CD4-positive, CD25-positive, alpha-beta regulatory T cell (primary cell): ENCODE measurements at regions not wholly inside any gene's neighbourhood (a gene's known extent, or its start where the extent isn't known, plus 50 kb on each side); places are given as distances from the start of the nearest gene placed in this dataset.

ENCODE experiments used
- ATAC-seq, 2 donors: fragments of 150-1000 bp; cut with Tn5 transposase; one replicate each; pipeline ENCODE4 v1.10.0; 2021; ENCODE audit warnings: low read depth in 2 of 2, moderate number of reproducible peaks in 2 of 2, moderate library complexity in 1 of 2
- DNase-seq, 3 donors: peaks; one replicate each; pipeline versions ENCODE4 v3.0.0 to v3.0.0-alpha.2; 2012 to 2022; ENCODE audit warnings: mixed read lengths in 1 of 3
- H3K27ac ChIP-seq: one replicate; pipeline ENCODE4 v1.7.0; 2013; ENCODE audit warnings: mild to moderate bottlenecking, low read length; ENCODE audit not compliant: insufficient read depth, poor library complexity, severe bottlenecking
- H3K27me3 ChIP-seq: one replicate; pipeline ENCODE4 v1.7.0; 2013; ENCODE audit warnings: low read length; ENCODE audit not compliant: control insufficient read depth, insufficient read depth
- H3K36me3 ChIP-seq: one replicate; pipeline ENCODE4 v1.7.0; 2013; ENCODE audit warnings: mild to moderate bottlenecking, low read length, moderate library complexity; ENCODE audit not compliant: control insufficient read depth, insufficient read depth
- H3K4me1 ChIP-seq: 2 replicates; pipeline ENCODE4 v1.7.0; 2013; ENCODE audit warnings: mild to moderate bottlenecking, low read length; ENCODE audit not compliant: insufficient read depth, control insufficient read depth, poor library complexity, severe bottlenecking
- H3K4me3 ChIP-seq: one replicate; pipeline ENCODE4 v1.7.0; 2013; ENCODE audit warnings: low read depth, mild to moderate bottlenecking, low read length, moderate library complexity
- H3K9me3 ChIP-seq, 2 experiments: 1 replicate in 1 of 2; 2 replicates in 1 of 2; pipeline ENCODE4 v1.7.0; 2013; ENCODE audit warnings: low read length in 2 of 2, mild to moderate bottlenecking in 1 of 2, moderate library complexity in 1 of 2; ENCODE audit not compliant: control insufficient read depth in 2 of 2
- H3K27ac Mint-ChIP-seq, 3 donors: one replicate each; pipeline ENCODE4 v1.8.0; 2020 to 2022; ENCODE audit warnings: mild to moderate bottlenecking in 3 of 3, mixed read lengths in 3 of 3, moderate library complexity in 2 of 3
- H3K27me3 Mint-ChIP-seq: one replicate; pipeline ENCODE4 v1.8.0; 2022; ENCODE audit warnings: mild to moderate bottlenecking, mixed read lengths
- H3K36me3 Mint-ChIP-seq: one replicate; pipeline ENCODE4 v1.8.0; 2020; ENCODE audit warnings: mixed read lengths
- H3K4me1 Mint-ChIP-seq, 4 donors: one replicate each; pipeline ENCODE4 v1.8.0; 2020 to 2022; ENCODE audit warnings: mixed read lengths in 4 of 4, mild to moderate bottlenecking in 1 of 4
- H3K4me3 Mint-ChIP-seq, 4 donors: one replicate each; pipeline ENCODE4 v1.8.0; 2020 to 2022; ENCODE audit warnings: mild to moderate bottlenecking in 4 of 4, mixed read lengths in 4 of 4, moderate library complexity in 3 of 4
- H3K9me3 Mint-ChIP-seq, 7 donors: one replicate each; pipeline ENCODE4 v1.8.0; 2020 to 2022; ENCODE audit warnings: mixed read lengths in 7 of 7, mild to moderate bottlenecking in 3 of 7, moderate library complexity in 2 of 7

DNA sequence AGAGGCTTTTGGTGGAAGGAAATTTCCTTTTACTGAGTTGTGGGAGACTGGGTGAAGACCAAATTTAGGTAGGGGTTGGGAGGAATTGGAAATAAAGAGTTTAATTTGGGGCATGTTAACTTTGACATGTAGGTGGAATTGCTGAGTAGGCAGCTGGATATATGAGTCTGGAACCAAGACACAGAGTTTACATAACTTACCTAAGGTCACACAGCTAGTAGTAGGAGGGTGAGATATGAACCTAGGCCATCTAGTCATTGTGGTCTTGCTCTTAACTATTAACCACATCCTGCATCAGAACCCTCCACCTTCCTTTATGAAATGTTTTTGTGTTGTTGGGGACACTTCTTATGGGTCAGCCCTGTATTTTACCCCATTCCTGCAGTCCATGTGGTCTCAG lies 113.1 kb downstream of the ICOS start:
- Histone ChIP-seq H3K4me1 (peaks cover 12% of the 10 kb centered on the region), H3K27ac (no peak overlapping the region), H3K27me3 (no peaks in the 10 kb centered on the region), H3K9me3 (no peaks in the 10 kb centered on the region), H3K36me3 (no peaks in the 10 kb centered on the region), H3K4me3 (peak overlapping the region; percentile 4)
- Mint-ChIP-seq H3K4me1 (peaks cover 23 to 32% (median 29%) of the 10 kb centered on the region in 4 donors), H3K27ac (peak overlapping the region in 2 of 3 donors; percentile 53 to 79), H3K36me3 (no peaks in the 10 kb centered on the region), H3K9me3 (no peaks in the 10 kb centered on the region), H3K4me3 (peak overlapping the region in 1 of 4 donors; percentile 18), H3K27me3 (peaks cover 5% of the 10 kb centered on the region)
- peak; percentile 46 to 50 for ATAC-seq
- peak in 1 of 3 donors; percentile 51 for DNase-seq

DNA sequence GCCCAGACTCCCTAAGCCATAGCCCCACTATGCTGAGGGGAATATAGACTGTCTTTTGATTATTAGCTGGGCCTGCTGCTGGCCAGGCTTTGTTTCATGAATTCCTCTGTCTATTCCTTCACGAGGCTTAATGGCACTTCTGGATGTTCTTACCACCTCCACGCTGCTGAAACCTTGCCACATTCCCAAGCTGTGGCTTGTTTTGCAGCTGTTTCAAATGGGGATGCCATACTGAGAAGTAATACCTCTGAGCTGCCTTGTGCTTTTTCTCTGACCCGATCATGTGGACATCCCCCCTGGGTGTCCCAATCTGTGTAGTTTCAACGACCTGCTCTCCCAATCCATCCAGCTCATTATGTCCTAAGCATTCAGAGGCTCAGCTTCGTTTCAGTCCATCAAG lies 114.1 kb downstream of the ICOS start:
- Mint-ChIP-seq H3K36me3 (no peaks in the 10 kb centered on the region), H3K4me1 (peaks cover 16 to 30% (median 25%) of the 10 kb centered on the region in 4 donors), H3K9me3 (no peaks in the 10 kb centered on the region), H3K27me3 (peaks cover 5% of the 10 kb centered on the region), H3K4me3 (no peak overlapping the region), H3K27ac (no peak overlapping the region)
- no peaks in the 10 kb centered on the region for H3K36me3 ChIP-seq
- peaks cover 8% of the 10 kb centered on the region for H3K4me1 ChIP-seq
- no peak overlapping the region for H3K4me3 ChIP-seq
- H3K9me3 ChIP-seq = no peaks in the 10 kb centered on the region
- no peak for DNase-seq
- H3K27me3 ChIP-seq = no peaks in the 10 kb centered on the region
- no peak overlapping the region for H3K27ac ChIP-seq
- ATAC-seq = no peak

DNA sequence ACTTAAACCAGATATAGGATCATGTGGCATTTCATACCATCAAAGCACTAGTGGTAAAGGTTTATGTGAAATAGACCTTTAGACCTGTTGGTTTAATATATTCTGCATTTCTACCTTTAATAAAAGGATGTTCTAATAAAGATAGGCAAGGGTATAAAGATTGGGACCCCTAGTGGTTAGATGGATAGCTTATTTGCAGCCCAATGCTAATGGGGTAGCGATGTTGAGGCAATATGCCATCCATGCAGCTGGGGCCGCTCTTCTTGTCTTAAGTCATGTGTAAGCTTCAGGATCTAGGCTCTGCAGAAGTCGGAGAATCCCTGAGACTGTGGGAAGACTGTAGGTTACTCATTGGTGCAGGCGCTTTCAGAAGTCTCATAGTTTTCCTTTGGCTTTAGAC lies 114.9 kb downstream of the ICOS start:
- H3K27ac Mint-ChIP-seq = no peak overlapping the region
- H3K27me3 Mint-ChIP-seq = peaks cover 5% of the 10 kb centered on the region
- H3K4me3 Mint-ChIP-seq = no peak overlapping the region
- Histone ChIP-seq H3K4me1 (peaks cover 8% of the 10 kb centered on the region), H3K27me3 (no peaks in the 10 kb centered on the region), H3K9me3 (no peaks in the 10 kb centered on the region), H3K4me3 (no peak overlapping the region), H3K27ac (no peak overlapping the region), H3K36me3 (no peaks in the 10 kb centered on the region)
- H3K36me3 Mint-ChIP-seq = no peaks in the 10 kb centered on the region
- peak; percentile 55 to 62 for ATAC-seq
- no peaks in the 10 kb centered on the region for H3K9me3 Mint-ChIP-seq
- H3K4me1 Mint-ChIP-seq = peaks cover 13 to 22% (median 19%) of the 10 kb centered on the region in 4 donors
- peak in 2 of 3 donors; percentile 36 to 52 for DNase-seq

DNA sequence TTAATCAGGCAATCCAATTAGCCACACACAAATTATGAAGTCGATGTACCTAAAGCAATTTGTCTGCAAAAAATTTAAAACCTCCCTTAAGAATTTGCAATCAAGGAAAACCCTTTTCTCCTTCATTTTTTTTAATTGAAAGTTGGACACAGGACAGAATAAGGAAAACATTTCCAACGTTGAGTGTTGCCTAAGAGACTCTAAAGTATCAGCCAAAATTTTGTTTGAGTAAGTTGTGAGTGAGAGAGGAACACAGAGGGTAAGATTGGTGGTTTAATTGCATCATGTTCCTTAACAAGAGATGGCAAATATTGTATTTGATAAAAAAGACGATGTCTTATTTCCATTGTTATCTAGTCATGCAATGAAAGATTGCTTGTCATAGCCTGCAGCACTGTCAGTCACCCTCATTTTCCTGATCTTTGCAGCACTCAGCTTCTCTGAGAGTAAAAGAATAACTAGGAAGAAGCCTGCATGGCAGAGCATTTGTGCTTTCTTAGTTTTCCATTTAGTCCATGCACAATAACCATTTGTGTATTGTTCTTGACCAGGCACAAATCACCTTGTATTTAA lies 115.5 kb downstream of the ICOS start:
- peaks cover 13 to 21% (median 18%) of the 10 kb centered on the region in 4 donors for H3K4me1 Mint-ChIP-seq
- ATAC-seq (no peak), DNase-seq (no peak)
- H3K27me3 ChIP-seq = no peaks in the 10 kb centered on the region
- no peak overlapping the region for H3K27ac Mint-ChIP-seq
- H3K4me3 Mint-ChIP-seq = no peak overlapping the region
- no peaks in the 10 kb centered on the region for H3K36me3 ChIP-seq
- peaks cover 8% of the 10 kb centered on the region for H3K4me1 ChIP-seq
- peaks cover 5% of the 10 kb centered on the region for H3K27me3 Mint-ChIP-seq
- no peaks in the 10 kb centered on the region for H3K36me3 Mint-ChIP-seq
- no peak overlapping the region for H3K27ac ChIP-seq
- H3K4me3 ChIP-seq = no peak overlapping the region
- no peaks in the 10 kb centered on the region for H3K9me3 ChIP-seq
- H3K9me3 Mint-ChIP-seq = peaks cover 0 to 1% (median 0%) of the 10 kb centered on the region in 7 donors

DNA sequence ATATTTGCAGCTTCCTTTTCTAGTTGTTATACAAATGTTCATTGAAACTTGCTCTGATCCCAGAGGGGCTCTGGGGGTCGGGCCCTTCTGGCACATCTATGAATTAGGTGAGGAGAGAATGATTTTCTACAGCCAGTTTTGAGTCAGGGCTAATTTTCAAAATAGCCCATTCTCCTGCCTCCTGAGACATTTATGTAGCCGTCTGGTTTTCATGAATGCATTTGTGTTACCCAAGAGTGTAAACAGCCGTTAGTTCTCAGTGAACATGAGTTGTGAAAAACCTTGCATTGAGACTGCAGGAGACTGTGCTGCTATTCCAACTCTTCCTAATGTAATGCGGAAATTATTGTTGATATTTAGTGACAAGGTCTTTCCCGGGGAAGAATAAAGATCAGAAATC lies 122.5 kb downstream of the ICOS start:
- DNase-seq (no peak), ATAC-seq (no peak)
- Mint-ChIP-seq H3K27me3 (peaks cover 15% of the 10 kb centered on the region), H3K36me3 (no peaks in the 10 kb centered on the region), H3K27ac (no peak overlapping the region), H3K4me1 (peaks cover 0 to 6% (median 1%) of the 10 kb centered on the region in 4 donors), H3K9me3 (peaks cover 0 to 1% (median 0%) of the 10 kb centered on the region in 7 donors), H3K4me3 (no peak overlapping the region)
- Histone ChIP-seq H3K4me1 (peaks cover 4% of the 10 kb centered on the region), H3K36me3 (no peaks in the 10 kb centered on the region), H3K9me3 (no peaks in the 10 kb centered on the region), H3K27ac (no peak overlapping the region), H3K27me3 (no peaks in the 10 kb centered on the region), H3K4me3 (no peak overlapping the region)

DNA sequence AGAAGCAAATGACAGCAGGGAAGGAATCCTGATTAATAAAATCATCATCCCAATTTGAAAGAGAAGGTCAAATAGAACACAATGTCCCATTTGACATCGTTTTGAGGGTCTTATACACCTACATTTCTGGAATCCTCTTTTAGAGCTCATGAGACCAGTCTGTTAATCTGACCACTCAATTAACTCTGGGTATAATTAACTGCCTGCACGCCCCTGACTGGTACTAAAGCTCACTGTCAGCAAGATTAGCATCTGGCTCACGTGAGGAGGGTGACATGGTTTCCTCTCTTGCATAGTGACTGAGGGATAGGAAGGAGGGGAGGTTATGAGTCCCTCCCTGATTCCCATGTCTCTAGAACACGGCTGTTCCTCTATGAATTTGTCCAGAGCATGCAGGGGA lies 124.3 kb downstream of the ICOS start:
- H3K27ac Mint-ChIP-seq = peak overlapping the region in 1 of 3 donors; percentile 6
- H3K9me3 ChIP-seq = no peaks in the 10 kb centered on the region
- ATAC-seq (no peak), DNase-seq (peak in 1 of 3 donors; percentile 25)
- no peaks in the 10 kb centered on the region for H3K27me3 ChIP-seq
- H3K36me3 Mint-ChIP-seq = no peaks in the 10 kb centered on the region
- H3K4me1 Mint-ChIP-seq = peaks cover 0 to 3% (median 1%) of the 10 kb centered on the region in 4 donors
- H3K27me3 Mint-ChIP-seq = peaks cover 16% of the 10 kb centered on the region
- H3K4me3 ChIP-seq = no peak overlapping the region
- H3K4me3 Mint-ChIP-seq = no peak overlapping the region
- H3K36me3 ChIP-seq = no peaks in the 10 kb centered on the region
- peaks cover 0 to 1% (median 0%) of the 10 kb centered on the region in 7 donors for H3K9me3 Mint-ChIP-seq
- no peak overlapping the region for H3K27ac ChIP-seq
- peaks cover 4% of the 10 kb centered on the region for H3K4me1 ChIP-seq

DNA sequence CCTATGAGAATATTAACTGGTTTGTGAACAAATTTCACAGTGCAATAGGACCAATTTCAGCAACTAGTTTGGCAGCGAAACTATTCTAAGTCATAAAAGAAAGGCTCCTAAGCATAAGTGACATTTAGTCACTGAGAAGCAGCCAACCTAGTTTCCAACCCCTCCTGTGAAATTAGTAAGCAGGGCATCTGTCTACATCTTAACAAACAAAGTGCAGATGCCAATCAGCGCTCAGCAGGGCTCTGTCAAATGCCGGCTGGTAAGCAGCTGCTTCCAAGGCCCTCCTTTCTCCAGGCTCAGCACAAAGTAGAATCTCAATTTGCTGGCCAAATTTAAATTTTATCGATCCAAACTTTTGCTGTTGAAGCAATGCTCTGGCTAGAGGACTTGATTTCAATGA lies 124.7 kb downstream of the ICOS start:
- DNase-seq (no peak), ATAC-seq (no peak)
- H3K27me3 Mint-ChIP-seq = peaks cover 16% of the 10 kb centered on the region
- H3K36me3 Mint-ChIP-seq = no peaks in the 10 kb centered on the region
- Histone ChIP-seq H3K4me1 (peaks cover 4% of the 10 kb centered on the region), H3K4me3 (no peak overlapping the region), H3K36me3 (no peaks in the 10 kb centered on the region), H3K27me3 (no peaks in the 10 kb centered on the region), H3K9me3 (no peaks in the 10 kb centered on the region), H3K27ac (no peak overlapping the region)
- H3K4me3 Mint-ChIP-seq = no peak overlapping the region
- peak overlapping the region in 1 of 3 donors; percentile 6 for H3K27ac Mint-ChIP-seq
- peaks cover 0 to 3% (median 1%) of the 10 kb centered on the region in 4 donors for H3K4me1 Mint-ChIP-seq
- peaks cover 0 to 1% (median 0%) of the 10 kb centered on the region in 7 donors for H3K9me3 Mint-ChIP-seq

DNA sequence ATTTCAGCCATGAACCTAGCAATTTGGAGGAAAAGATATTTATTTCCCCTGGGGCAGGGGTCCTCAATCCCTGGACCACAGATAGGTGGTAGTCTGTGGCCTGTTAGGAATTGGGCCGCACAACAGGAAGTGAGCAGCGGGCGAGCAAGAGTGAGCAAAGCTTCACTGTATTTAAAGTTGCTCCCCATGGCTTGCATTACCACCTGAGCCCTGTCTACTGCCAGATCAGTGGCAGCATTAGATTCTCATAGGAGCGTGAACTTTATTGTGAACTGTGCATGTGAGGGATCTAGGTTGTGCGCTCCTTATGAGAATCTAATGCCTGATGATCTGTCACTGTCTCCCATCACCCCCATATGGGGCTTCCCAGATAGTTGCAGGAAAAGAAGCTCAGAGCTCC lies 127.6 kb downstream of the ICOS start:
- Mint-ChIP-seq H3K36me3 (no peaks in the 10 kb centered on the region), H3K4me3 (no peak overlapping the region), H3K9me3 (no peaks in the 10 kb centered on the region), H3K27ac (no peak overlapping the region), H3K4me1 (peaks cover 0 to 3% (median 1%) of the 10 kb centered on the region in 4 donors), H3K27me3 (peaks cover 20% of the 10 kb centered on the region)
- DNase-seq (no peak), ATAC-seq (no peak)
- no peak overlapping the region for H3K4me3 ChIP-seq
- H3K36me3 ChIP-seq = no peaks in the 10 kb centered on the region
- H3K27ac ChIP-seq = no peak overlapping the region
- H3K4me1 ChIP-seq = peaks cover 4% of the 10 kb centered on the region
- H3K27me3 ChIP-seq = no peaks in the 10 kb centered on the region
- no peaks in the 10 kb centered on the region for H3K9me3 ChIP-seq
